OCI-LY1 (cell line): ENCODE measurements at regions not wholly inside any gene's neighbourhood (a gene's known extent, or its start where the extent isn't known, plus 50 kb on each side); places are given as distances from the start of the nearest gene placed in this dataset.
A peak's percentile ranks its signal among the peaks of the same experiment; 100 is the strongest.

ENCODE experiments used
- H2AFZ ChIP-seq: fragments of 200-600 bp; sonication (generic), shearing (Covaris generic); 2 replicates; pipeline ENCODE4 v1.6.0; 2014; ENCODE audit warnings: antibody characterized with exemption, mild to moderate bottlenecking, low read length
- H3F3A ChIP-seq: fragments of 200-600 bp; sonication (generic), shearing (Covaris generic); 2 replicates; pipeline ENCODE4 v1.6.0; 2014; ENCODE audit warnings: mild to moderate bottlenecking, antibody characterized with exemption, low read length, moderate library complexity; ENCODE audit not compliant: insufficient read depth
- H3K27ac ChIP-seq: fragments of 200-600 bp; sonication (generic); 2 replicates; pipeline ENCODE4 v1.5.1; 2014; ENCODE audit warnings: low read length, mixed run types, mild to moderate bottlenecking, low read depth; ENCODE audit not compliant: poor library complexity, severe bottlenecking
- H3K27me3 ChIP-seq: fragments of 200-600 bp; sonication (generic); 2 replicates; pipeline ENCODE4 v1.6.0; 2014; ENCODE audit warnings: antibody characterized with exemption, mild to moderate bottlenecking, low read length, moderate library complexity; ENCODE audit not compliant: insufficient read depth
- H3K36me3 ChIP-seq: fragments of 200-600 bp; sonication (generic); 2 replicates; pipeline ENCODE4 v1.6.1; 2014; ENCODE audit warnings: mild to moderate bottlenecking, antibody characterized with exemption, low read length, moderate library complexity, mixed read lengths; ENCODE audit not compliant: insufficient read depth
- H3K4me1 ChIP-seq: fragments of 200-600 bp; sonication (generic); 2 replicates; pipeline ENCODE4 v1.5.1; 2014; ENCODE audit warnings: mild to moderate bottlenecking, low read length, moderate library complexity; ENCODE audit not compliant: insufficient read depth, severe bottlenecking
- H3K4me2 ChIP-seq: fragments of 200-600 bp; sonication (generic), shearing (Covaris generic); 2 replicates; pipeline ENCODE4 v1.6.1; 2014; ENCODE audit warnings: low read length
- H3K4me3 ChIP-seq: fragments of 200-600 bp; sonication (generic); 2 replicates; pipeline ENCODE4 v1.5.1; 2014; ENCODE audit warnings: low read length, low read depth, mild to moderate bottlenecking, mixed read lengths; ENCODE audit not compliant: poor library complexity, severe bottlenecking
- H3K79me2 ChIP-seq: fragments of 200-600 bp; shearing (Covaris generic); 2 replicates; pipeline ENCODE4 v1.6.1; 2016; ENCODE audit warnings: mixed run types, low read length, mixed read lengths; ENCODE audit not compliant: insufficient read depth
- H3K9ac ChIP-seq: fragments of 200-600 bp; sonication (generic), shearing (Covaris generic); 2 replicates; pipeline ENCODE4 v1.6.1; 2014; ENCODE audit warnings: mild to moderate bottlenecking, low read length, mixed read lengths
- H3K9me2 ChIP-seq: fragments of 200-600 bp; sonication (generic), shearing (Covaris generic); 2 replicates; pipeline ENCODE4 v1.6.1; 2014; ENCODE audit warnings: low read depth, mild to moderate bottlenecking, low read length, mixed read lengths
- H3K9me3 ChIP-seq: fragments of 200-600 bp; shearing (Covaris generic); 2 replicates; pipeline ENCODE4 v1.6.1; 2014; ENCODE audit warnings: low read length, mixed read lengths
- H4K20me1 ChIP-seq: fragments of 200-600 bp; sonication (generic), shearing (Covaris generic); 2 replicates; pipeline ENCODE4 v1.6.0; 2016; ENCODE audit warnings: mild to moderate bottlenecking, low read length; ENCODE audit not compliant: insufficient read depth
- EZH2 ChIP-seq: fragments of 200-600 bp; sonication (generic), shearing (Covaris generic); IDR thresholded peaks from 2 replicates; pipeline ENCODE4 v1.8.0; 2017; ENCODE audit warnings: borderline replicate concordance, mixed run types, mild to moderate bottlenecking, antibody characterized with exemption, low read length, moderate library complexity, mixed read lengths
- TF ChIP-seq, protein P1 (sequence below): fragments of 200-600 bp; sonication (generic), shearing (Covaris generic); IDR thresholded peaks from 2 replicates; pipeline ENCODE4 v1.5.1; 2017; ENCODE audit warnings: mild to moderate bottlenecking, antibody characterized with exemption, low read length, moderate library complexity, mixed read lengths

DNA sequence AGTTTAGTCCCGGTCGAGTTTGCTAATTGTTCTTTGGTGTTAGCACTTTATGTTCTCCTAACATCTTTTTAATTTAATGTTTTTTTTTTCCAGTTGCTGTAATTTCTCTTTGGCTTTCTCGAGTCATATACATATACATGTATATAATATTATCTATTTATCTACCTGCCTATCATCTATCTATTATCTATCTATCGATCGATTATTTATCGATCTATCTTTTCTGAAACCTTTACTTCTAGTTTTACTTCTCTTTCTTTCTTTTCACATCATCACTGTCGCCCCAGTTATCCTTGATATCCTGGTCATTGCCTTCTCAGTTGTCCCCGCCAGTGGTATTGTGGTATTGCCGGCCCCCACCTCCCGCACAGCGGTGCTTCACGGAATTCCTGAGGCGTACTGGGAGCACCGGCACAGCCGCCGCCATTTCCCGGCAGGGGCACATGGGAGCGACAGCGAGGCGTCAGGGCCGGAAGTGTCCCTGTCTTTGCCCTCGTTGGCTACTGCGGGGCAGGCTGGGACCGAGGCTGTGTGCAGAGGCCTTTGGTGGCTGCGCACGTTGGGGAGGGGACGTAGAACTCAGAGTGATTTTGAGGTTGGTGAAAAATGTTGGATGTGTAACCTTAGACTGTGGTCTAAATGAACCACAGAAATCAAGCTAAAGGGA is 101.1 kb downstream of the NUF2 start:
- H3K9ac ChIP-seq, result no peak overlapping the region
- no peak for TF ChIP-seq EZH2
- TF ChIP-seq, protein P1, sequence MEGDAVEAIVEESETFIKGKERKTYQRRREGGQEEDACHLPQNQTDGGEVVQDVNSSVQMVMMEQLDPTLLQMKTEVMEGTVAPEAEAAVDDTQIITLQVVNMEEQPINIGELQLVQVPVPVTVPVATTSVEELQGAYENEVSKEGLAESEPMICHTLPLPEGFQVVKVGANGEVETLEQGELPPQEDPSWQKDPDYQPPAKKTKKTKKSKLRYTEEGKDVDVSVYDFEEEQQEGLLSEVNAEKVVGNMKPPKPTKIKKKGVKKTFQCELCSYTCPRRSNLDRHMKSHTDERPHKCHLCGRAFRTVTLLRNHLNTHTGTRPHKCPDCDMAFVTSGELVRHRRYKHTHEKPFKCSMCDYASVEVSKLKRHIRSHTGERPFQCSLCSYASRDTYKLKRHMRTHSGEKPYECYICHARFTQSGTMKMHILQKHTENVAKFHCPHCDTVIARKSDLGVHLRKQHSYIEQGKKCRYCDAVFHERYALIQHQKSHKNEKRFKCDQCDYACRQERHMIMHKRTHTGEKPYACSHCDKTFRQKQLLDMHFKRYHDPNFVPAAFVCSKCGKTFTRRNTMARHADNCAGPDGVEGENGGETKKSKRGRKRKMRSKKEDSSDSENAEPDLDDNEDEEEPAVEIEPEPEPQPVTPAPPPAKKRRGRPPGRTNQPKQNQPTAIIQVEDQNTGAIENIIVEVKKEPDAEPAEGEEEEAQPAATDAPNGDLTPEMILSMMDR, result no peak
- H3K4me3 ChIP-seq, result no peak overlapping the region
- H3K9me3 ChIP-seq, result no peaks in the 10 kb centered on the region
- peaks cover 53% of the 10 kb centered on the region for H3K4me1 ChIP-seq
- no peaks in the 10 kb centered on the region for H3K9me2 ChIP-seq
- no peaks in the 10 kb centered on the region for H3K79me2 ChIP-seq
- H3F3A ChIP-seq, result no peaks in the 10 kb centered on the region
- no peaks in the 10 kb centered on the region for H3K27me3 ChIP-seq
- H4K20me1 ChIP-seq, result no peaks in the 10 kb centered on the region
- H3K36me3 ChIP-seq, result no peaks in the 10 kb centered on the region
- peak overlapping the region; percentile 69 for H3K27ac ChIP-seq
- H2AFZ ChIP-seq, result 0 out of 2 replicates have a peak overlapping the region, but pooled peaks have one; percentile 52
- no peak overlapping the region for H3K4me2 ChIP-seq

DNA sequence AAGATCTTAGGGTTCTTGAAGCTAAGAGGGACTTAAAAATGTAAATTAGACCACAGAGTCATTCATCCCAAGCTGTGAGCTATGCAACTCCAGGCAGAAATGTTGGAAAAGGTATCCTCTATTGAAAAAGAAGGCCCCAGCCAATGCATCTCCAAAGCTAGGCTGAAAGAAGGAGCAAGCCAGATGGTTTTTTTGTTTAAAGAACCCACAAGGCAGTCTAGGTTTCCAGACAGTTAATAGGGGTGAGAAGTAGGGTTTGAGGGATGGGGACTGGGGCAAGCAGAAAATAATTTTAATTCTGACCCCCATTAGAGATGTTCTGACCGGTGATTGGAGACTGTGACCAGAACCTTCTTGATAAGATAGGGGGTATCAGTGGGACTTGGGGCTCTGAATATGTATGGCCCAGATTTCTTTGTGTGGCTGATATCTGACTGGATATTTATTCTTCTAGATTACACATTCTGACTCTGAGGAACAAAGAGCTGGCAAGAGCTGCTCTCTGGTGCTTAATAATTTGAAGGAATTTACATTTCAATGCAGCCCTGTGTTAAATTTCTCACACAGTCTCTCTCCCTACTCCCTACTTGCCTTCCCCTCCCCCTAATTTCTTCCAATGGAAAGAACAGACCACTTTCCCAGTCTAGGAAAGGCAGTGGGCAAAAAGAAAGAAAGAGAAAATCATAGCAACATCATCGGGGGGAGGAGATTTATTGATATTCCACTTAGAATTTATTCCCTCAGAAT is 104.9 kb downstream of the NUF2 start:
- no peak overlapping the region for H3K27ac ChIP-seq

DNA sequence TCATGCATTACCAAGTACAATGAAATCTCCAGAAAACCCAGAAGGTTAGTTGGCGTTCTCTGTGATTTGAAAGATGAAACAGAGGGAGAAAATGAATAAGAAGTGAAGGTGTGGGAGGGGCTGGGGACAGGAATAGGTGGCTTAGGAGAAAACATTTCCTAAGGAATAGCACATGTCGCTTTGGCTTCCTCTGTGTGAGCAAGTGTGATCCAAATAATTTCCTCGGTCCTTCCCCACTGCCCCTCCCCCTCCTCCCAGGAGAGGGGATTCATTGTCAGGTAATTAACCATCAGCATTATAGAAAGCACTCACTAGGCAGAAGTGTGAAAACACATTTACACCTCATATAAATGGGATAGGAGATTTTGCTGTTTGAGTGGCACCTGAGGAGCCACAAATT is 105.5 kb downstream of the NUF2 start:
- Histone ChIP-seq H4K20me1 (no peaks in the 10 kb centered on the region), H3K9me3 (no peaks in the 10 kb centered on the region), H3K27me3 (no peaks in the 10 kb centered on the region), H3K4me3 (no peak overlapping the region), H3K9ac (no peak overlapping the region), H3F3A (no peaks in the 10 kb centered on the region), H3K9me2 (no peaks in the 10 kb centered on the region), H3K36me3 (no peaks in the 10 kb centered on the region), H3K27ac (no peak overlapping the region), H3K4me1 (peaks cover 11% of the 10 kb centered on the region), H2AFZ (no peak overlapping the region), H3K79me2 (no peaks in the 10 kb centered on the region), H3K4me2 (no peak overlapping the region)
- TF ChIP-seq, protein P1, result no peak
- TF ChIP-seq EZH2, result no peak

More for the DNA sequence above, 104.9 kb downstream of the NUF2 start:
- H3K9me3 ChIP-seq, result no peaks in the 10 kb centered on the region
- TF ChIP-seq, protein P1, result no peak
- no peak for TF ChIP-seq EZH2
- H3K9me2 ChIP-seq, result no peaks in the 10 kb centered on the region
- H2AFZ ChIP-seq, result no peak overlapping the region
- no peak overlapping the region for H3K4me3 ChIP-seq
- H3K27me3 ChIP-seq, result no peaks in the 10 kb centered on the region
- peaks cover 17% of the 10 kb centered on the region for H3K4me1 ChIP-seq
- H3F3A ChIP-seq, result no peaks in the 10 kb centered on the region
- H3K79me2 ChIP-seq, result no peaks in the 10 kb centered on the region
- H3K9ac ChIP-seq, result no peak overlapping the region
- H4K20me1 ChIP-seq, result no peaks in the 10 kb centered on the region
- no peak overlapping the region for H3K4me2 ChIP-seq
- no peaks in the 10 kb centered on the region for H3K36me3 ChIP-seq
